Loucy (cell line): ENCODE measurements at regions not wholly inside any gene's neighbourhood (a gene's known extent, or its start where the extent isn't known, plus 50 kb on each side); places are given as distances from the start of the nearest gene placed in this dataset.

ENCODE experiments used
- H2AFZ ChIP-seq: fragments of 200-600 bp; sonication (generic); 2 replicates; pipeline ENCODE4 v1.6.0; 2016; ENCODE audit warnings: antibody characterized with exemption, mild to moderate bottlenecking, low read length, moderate library complexity
- H3F3A ChIP-seq: fragments of 200-600 bp; 2 replicates; pipeline ENCODE4 v1.6.0; 2016; ENCODE audit warnings: antibody characterized with exemption, low read depth, mild to moderate bottlenecking
- H3K27me3 ChIP-seq: fragments of 200-600 bp; sonication (generic); 2 replicates; pipeline ENCODE4 v1.6.1; 2014; ENCODE audit warnings: low read length, mild to moderate bottlenecking; ENCODE audit not compliant: insufficient read depth, poor library complexity, severe bottlenecking
- H3K36me3 ChIP-seq: fragments of 200-600 bp; sonication (generic); 2 replicates; pipeline ENCODE4 v1.6.1; 2016; ENCODE audit warnings: low read length; ENCODE audit not compliant: insufficient read depth
- H3K4me1 ChIP-seq: fragments of 200-600 bp; sonication (generic); 2 replicates; pipeline ENCODE4 v1.5.1; 2014; ENCODE audit warnings: low read length, mild to moderate bottlenecking; ENCODE audit not compliant: insufficient read depth, poor library complexity, severe bottlenecking
- H3K4me2 ChIP-seq: fragments of 200-600 bp; sonication (generic); 2 replicates; pipeline ENCODE4 v1.6.0; 2014; ENCODE audit warnings: antibody characterized with exemption, low read length, low read depth, mild to moderate bottlenecking; ENCODE audit not compliant: poor library complexity, severe bottlenecking
- H3K4me3 ChIP-seq: fragments of 200-600 bp; sonication (generic); 2 replicates; pipeline ENCODE4 v1.5.1; 2014; ENCODE audit warnings: low read length, mild to moderate bottlenecking, mixed read lengths; ENCODE audit not compliant: poor library complexity, severe bottlenecking
- H3K79me2 ChIP-seq: fragments of 200-600 bp; sonication (generic); 2 replicates; pipeline ENCODE4 v1.6.1; 2014; ENCODE audit warnings: low read length; ENCODE audit not compliant: insufficient read depth
- H3K9ac ChIP-seq: fragments of 200-600 bp; sonication (generic); 2 replicates; pipeline ENCODE4 v1.6.0; 2014; ENCODE audit warnings: mild to moderate bottlenecking, low read depth, low read length, moderate library complexity; ENCODE audit not compliant: poor library complexity, severe bottlenecking
- H3K9me2 ChIP-seq: fragments of 200-600 bp; sonication (generic); replicated peaks from 2 replicates; pipeline ENCODE4 v1.6.1; 2016; ENCODE audit warnings: low read depth, low read length, mixed read lengths
- H3K9me3 ChIP-seq: fragments of 200-600 bp; sonication (generic); 2 replicates; pipeline ENCODE4 v1.6.1; 2014; ENCODE audit warnings: mild to moderate bottlenecking, antibody characterized with exemption, low read length, low read depth; ENCODE audit not compliant: insufficient read depth
- H4K20me1 ChIP-seq: fragments of 200-600 bp; sonication (generic); 2 replicates; pipeline ENCODE4 v1.6.0; 2014; ENCODE audit warnings: antibody characterized with exemption, low read length, mild to moderate bottlenecking; ENCODE audit not compliant: insufficient read depth, poor library complexity, severe bottlenecking
- EZH2phosphoT487 ChIP-seq: fragments of 200-600 bp; IDR thresholded peaks from 2 replicates; pipeline ENCODE4 v1.6.1; 2018; ENCODE audit warnings: antibody characterized with exemption, mild to moderate bottlenecking, moderate library complexity, borderline replicate concordance
- TF ChIP-seq, protein P1 (sequence below): fragments of 200-600 bp; sonication (generic); conservative IDR thresholded peaks from 2 replicates; pipeline ENCODE4 v1.5.1; 2014; ENCODE audit warnings: mild to moderate bottlenecking, antibody characterized with exemption, low read length

- Histone ChIP-seq H3K79me2 (no peaks in the 10 kb centered on the region), H3F3A (no peaks in the 10 kb centered on the region), H3K4me3 (no peak overlapping the region), H3K9ac (no peak overlapping the region), H2AFZ (no peak overlapping the region), H3K4me1 (no peaks in the 10 kb centered on the region), H3K9me2 (no peaks in the 10 kb centered on the region), H3K27me3 (no peaks in the 10 kb centered on the region), H3K36me3 (no peaks in the 10 kb centered on the region), H4K20me1 (no peaks in the 10 kb centered on the region), H3K4me2 (no peak overlapping the region), H3K9me3 (no peaks in the 10 kb centered on the region)
- no peak for TF ChIP-seq EZH2phosphoT487
- TF ChIP-seq, protein P1, sequence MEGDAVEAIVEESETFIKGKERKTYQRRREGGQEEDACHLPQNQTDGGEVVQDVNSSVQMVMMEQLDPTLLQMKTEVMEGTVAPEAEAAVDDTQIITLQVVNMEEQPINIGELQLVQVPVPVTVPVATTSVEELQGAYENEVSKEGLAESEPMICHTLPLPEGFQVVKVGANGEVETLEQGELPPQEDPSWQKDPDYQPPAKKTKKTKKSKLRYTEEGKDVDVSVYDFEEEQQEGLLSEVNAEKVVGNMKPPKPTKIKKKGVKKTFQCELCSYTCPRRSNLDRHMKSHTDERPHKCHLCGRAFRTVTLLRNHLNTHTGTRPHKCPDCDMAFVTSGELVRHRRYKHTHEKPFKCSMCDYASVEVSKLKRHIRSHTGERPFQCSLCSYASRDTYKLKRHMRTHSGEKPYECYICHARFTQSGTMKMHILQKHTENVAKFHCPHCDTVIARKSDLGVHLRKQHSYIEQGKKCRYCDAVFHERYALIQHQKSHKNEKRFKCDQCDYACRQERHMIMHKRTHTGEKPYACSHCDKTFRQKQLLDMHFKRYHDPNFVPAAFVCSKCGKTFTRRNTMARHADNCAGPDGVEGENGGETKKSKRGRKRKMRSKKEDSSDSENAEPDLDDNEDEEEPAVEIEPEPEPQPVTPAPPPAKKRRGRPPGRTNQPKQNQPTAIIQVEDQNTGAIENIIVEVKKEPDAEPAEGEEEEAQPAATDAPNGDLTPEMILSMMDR: no peak
Observed at GRCh38 chr18:65326805-65327204, 424.0 kb upstream of the CDH7 start.

DNA sequence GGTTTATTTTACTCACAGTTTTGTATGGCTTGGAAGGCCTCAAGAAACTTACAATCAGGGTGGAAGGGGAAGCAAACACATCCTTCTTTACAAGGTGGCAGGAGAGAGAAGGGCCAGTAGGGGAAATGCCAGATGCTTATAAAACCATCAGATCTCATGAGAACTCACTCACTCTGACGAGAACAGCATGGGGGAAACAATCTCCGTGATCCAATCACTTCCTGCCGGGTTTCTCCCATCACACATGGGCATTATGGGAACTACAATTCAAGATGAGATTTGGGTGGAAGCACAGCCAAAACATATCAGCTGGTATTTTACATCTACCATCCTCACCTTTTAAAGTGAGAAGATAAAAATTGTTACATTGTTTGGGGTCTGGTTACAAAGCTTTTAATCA, 427.9 kb upstream of the CDH7 start:
- no peaks in the 10 kb centered on the region for H3K36me3 ChIP-seq
- H3K79me2 ChIP-seq: no peaks in the 10 kb centered on the region
- H2AFZ ChIP-seq: no peak overlapping the region

DNA sequence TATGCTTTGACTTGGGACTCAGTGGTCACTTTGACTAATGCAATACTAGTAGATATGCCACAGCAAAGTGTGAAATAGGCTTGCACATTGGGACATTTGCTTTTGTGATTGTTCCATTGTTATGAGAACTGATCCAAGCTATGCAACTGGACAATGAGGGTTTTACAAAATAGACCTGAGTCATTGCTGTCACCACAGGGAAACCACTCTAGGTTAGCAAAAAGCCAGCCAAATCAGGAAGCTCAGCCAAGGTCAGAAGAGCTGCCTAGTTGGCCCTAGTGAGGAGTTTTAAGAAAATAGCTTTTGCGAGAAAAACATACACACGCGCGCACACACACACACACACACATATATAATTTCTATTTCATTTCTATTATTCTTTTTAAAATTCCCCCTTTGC, 452.4 kb upstream of the CDH7 start:
- H3F3A ChIP-seq: no peaks in the 10 kb centered on the region
- no peaks in the 10 kb centered on the region for H3K27me3 ChIP-seq
- H3K4me1 ChIP-seq: no peaks in the 10 kb centered on the region
- no peak overlapping the region for H2AFZ ChIP-seq
- TF ChIP-seq EZH2phosphoT487: no peak
- TF ChIP-seq, protein P1: no peak
- H3K36me3 ChIP-seq: no peaks in the 10 kb centered on the region
- H3K9ac ChIP-seq: no peak overlapping the region
- H3K4me3 ChIP-seq: no peak overlapping the region
- no peaks in the 10 kb centered on the region for H4K20me1 ChIP-seq
- no peaks in the 10 kb centered on the region for H3K9me3 ChIP-seq
- H3K9me2 ChIP-seq: no peaks in the 10 kb centered on the region
- no peaks in the 10 kb centered on the region for H3K79me2 ChIP-seq
- no peak overlapping the region for H3K4me2 ChIP-seq

More for the DNA sequence above, 427.9 kb upstream of the CDH7 start:
- Histone ChIP-seq H3K27me3 (no peaks in the 10 kb centered on the region), H4K20me1 (no peaks in the 10 kb centered on the region), H3F3A (no peaks in the 10 kb centered on the region), H3K9me3 (no peaks in the 10 kb centered on the region), H3K4me2 (no peak overlapping the region), H3K4me1 (no peaks in the 10 kb centered on the region), H3K9me2 (no peaks in the 10 kb centered on the region), H3K4me3 (no peak overlapping the region), H3K9ac (no peak overlapping the region)
- TF ChIP-seq, protein P1: no peak
- no peak for TF ChIP-seq EZH2phosphoT487
